Endothelial cell of umbilical vein (primary cell): ENCODE measurements at regions not wholly inside any gene's neighbourhood (a gene's known extent, or its start where the extent isn't known, plus 50 kb on each side); places are given as distances from the start of the nearest gene placed in this dataset.

ENCODE experiments used
- BruUV-seq: library from RNA; stranded (reverse); fragments of 400-500 nt; replicated peaks from 2 replicates; lab custom pipeline; 2021; lab: Mats Ljungman, UMichigan
- CTCF ChIA-PET: fragments of 300-600, 350-600 bp; sonication (Branson Sonifier 250); formaldehyde crosslinking; loops from one replicate; lab custom pipeline; 2021; ENCODE audit warnings: antibody characterized with exemption, inconsistent platforms; lab: Charles Lee
- POLR2A ChIA-PET: fragments of 300-600, 350-600 bp; sonication (Branson Sonifier 250); formaldehyde crosslinking; loops from one replicate; lab custom pipeline; 2021; ENCODE audit warnings: antibody characterized with exemption, inconsistent platforms; lab: Charles Lee
- DNase-seq: peaks from one replicate; pipeline ENCODE4 v3.0.0-alpha.2; 2011; ENCODE audit warnings: low read depth, low spot score
- FAIRE-seq: peaks from 2 replicates; lab custom pipeline; 2011; peaks lifted over from hg19 to GRCh38; lab: Jason Lieb, UNC
- H2AFZ ChIP-seq: 2 replicates; pipeline ENCODE4 v1.6.0; 2012; ENCODE audit warnings: low read depth, low read length, control low read depth, inconsistent platforms
- H3K27ac ChIP-seq: 2 replicates; pipeline ENCODE4 v1.5.1; 2011; ENCODE audit warnings: low read depth, mild to moderate bottlenecking, control low read depth, low read length, moderate library complexity; ENCODE audit not compliant: insufficient read depth
- H3K27me3 ChIP-seq, 2 experiments: 2 replicates each; pipeline versions ENCODE4 v1.6.0 to v1.6.1; 2011; ENCODE audit warnings: low read length in 2 of 2, mixed read lengths in 1 of 2; ENCODE audit not compliant: control insufficient read depth in 2 of 2, insufficient read depth in 2 of 2
- H3K36me3 ChIP-seq, 2 experiments: 2 replicates in 1 of 2; 3 replicates in 1 of 2; pipeline ENCODE4 v1.5.1; 2011; ENCODE audit warnings: low read length in 2 of 2, mild to moderate bottlenecking in 1 of 2, moderate library complexity in 1 of 2; ENCODE audit not compliant: control insufficient read depth in 2 of 2, insufficient read depth in 2 of 2; ENCODE audit errors: extremely low read depth in 1 of 2
- H3K4me1 ChIP-seq: 3 replicates; pipeline ENCODE4 v1.5.1; 2011; ENCODE audit warnings: mild to moderate bottlenecking, low read length; ENCODE audit not compliant: control insufficient read depth, insufficient read depth; ENCODE audit errors: extremely low read depth
- H3K4me2 ChIP-seq: 2 replicates; pipeline ENCODE4 v1.6.1; 2011; ENCODE audit warnings: low read length, control low read depth, mixed read lengths; ENCODE audit not compliant: insufficient read depth
- H3K4me3 ChIP-seq, 3 experiments: fragments of 200-600 bp in 1 of 3; sonication (generic), shearing (Covaris generic) in 1 of 3; replicated peaks in 1 of 3; 2 replicates each; pipeline ENCODE4 v1.5.1; 2011 to 2016; ENCODE audit warnings: control low read depth in 3 of 3, low read length in 3 of 3, mild to moderate bottlenecking in 2 of 3, inconsistent platforms in 1 of 3, low read depth in 1 of 3, moderate library complexity in 1 of 3; ENCODE audit not compliant: insufficient read depth in 1 of 3
- H3K79me2 ChIP-seq: 2 replicates; pipeline ENCODE4 v1.6.0; 2012; ENCODE audit warnings: low read length, inconsistent platforms; ENCODE audit not compliant: control insufficient read depth, insufficient read depth
- H3K9ac ChIP-seq: replicated peaks from 2 replicates; pipeline ENCODE3; 2011; ENCODE audit warnings: low read length, control low read depth; ENCODE audit not compliant: insufficient read depth; ENCODE audit errors: extremely low read depth
- H3K9me1 ChIP-seq: replicated peaks from 3 replicates; pipeline ENCODE4 v1.6.0; 2011; ENCODE audit warnings: mild to moderate bottlenecking, low read length; ENCODE audit not compliant: control insufficient read depth, insufficient read depth; ENCODE audit errors: extremely low read depth
- H3K9me3 ChIP-seq: replicated peaks from 2 replicates; pipeline ENCODE4 v1.5.1; 2012; ENCODE audit warnings: low read length, inconsistent platforms; ENCODE audit not compliant: control insufficient read depth, insufficient read depth
- H4K20me1 ChIP-seq: replicated peaks from 2 replicates; pipeline ENCODE3; 2011; ENCODE audit warnings: mild to moderate bottlenecking, low read length; ENCODE audit not compliant: control insufficient read depth, insufficient read depth; ENCODE audit errors: extremely low read depth
- CTCF ChIP-seq, 2 donors: IDR thresholded peaks; 1 replicate in 1 of 2; 2 replicates in 1 of 2; pipeline ENCODE4 v1.5.1; 2011; ENCODE audit warnings: low read length in 2 of 2, mild to moderate bottlenecking in 2 of 2, moderate library complexity in 2 of 2, control low read depth in 1 of 2, inconsistent platforms in 1 of 2, low read depth in 1 of 2; ENCODE audit not compliant: insufficient read depth in 1 of 2; ENCODE audit errors: extremely low read depth in 1 of 2
- EZH2 ChIP-seq: IDR thresholded peaks from 2 replicates; pipeline ENCODE4 v1.6.1; 2012; ENCODE audit warnings: borderline replicate concordance, low read depth, mild to moderate bottlenecking, moderate library complexity, low read length, inconsistent platforms; ENCODE audit not compliant: severe bottlenecking
- FOS ChIP-seq: IDR thresholded peaks from 2 replicates; pipeline ENCODE4 v1.6.1; 2011; ENCODE audit warnings: mild to moderate bottlenecking, low read length, moderate library complexity, borderline replicate concordance; ENCODE audit not compliant: insufficient read depth
- GATA2 ChIP-seq: IDR thresholded peaks from 2 replicates; pipeline ENCODE4 v1.7.0; 2011; ENCODE audit warnings: low read depth, mild to moderate bottlenecking, moderate library complexity, mixed read lengths, low read length; ENCODE audit not compliant: insufficient read length, insufficient read depth
- JUN ChIP-seq: IDR thresholded peaks from 2 replicates; pipeline ENCODE4 v1.6.1; 2011; ENCODE audit warnings: borderline replicate concordance, low read depth; ENCODE audit not compliant: insufficient read length, insufficient read depth
- MYC ChIP-seq: IDR thresholded peaks from one replicate; pipeline ENCODE4 v1.6.1; 2011; ENCODE audit warnings: mild to moderate bottlenecking, low read depth, low read length
- POLR2A ChIP-seq: IDR thresholded peaks from 2 replicates; pipeline ENCODE4 v1.6.1; 2012; ENCODE audit warnings: low read depth, mild to moderate bottlenecking, control low read depth, low read length
- POLR2AphosphoS5 ChIP-seq: IDR thresholded peaks from 2 replicates; pipeline ENCODE4 v1.6.1; 2012; ENCODE audit warnings: low read depth, mild to moderate bottlenecking, control low read depth, low read length, moderate library complexity; ENCODE audit not compliant: insufficient read depth
- dilution Hi-C: fragments of 300-500 bp; cut with MboI; formaldehyde crosslinking; loops from one replicate; pipeline ENCODE4 v1.15.0; 2019; ENCODE audit warnings: low sequenced_read_pairs; ENCODE audit not compliant: extremely low pct_ligation_motif_present
- intact Hi-C: fragments of 100-400 bp; cut with micrococcal nuclease; formaldehyde crosslinking; loops from one replicate; pipeline ENCODE4 v1.10.0; 2022

DNA sequence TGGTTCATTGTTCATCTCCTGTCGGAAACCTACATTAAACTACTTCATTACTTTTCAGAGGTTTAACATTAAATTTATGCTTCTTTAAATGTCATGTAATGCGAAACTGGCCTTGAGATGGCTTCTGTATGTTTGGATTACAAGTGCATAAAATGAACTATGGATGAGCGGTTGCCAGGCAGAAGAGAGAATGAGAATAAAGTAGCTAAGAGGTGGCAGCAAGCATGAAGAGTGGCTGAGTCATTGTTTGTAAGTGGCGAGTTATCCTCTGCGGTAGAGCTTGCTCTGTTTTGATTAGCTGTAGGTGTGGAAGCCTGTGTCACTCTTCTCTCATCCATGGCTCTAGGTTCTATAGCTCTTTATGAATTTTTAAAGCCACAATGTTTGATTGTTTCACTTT is 1139.6 kb upstream of the PCDH9 start:
- intact Hi-C loops = no loop called here
- H2AFZ ChIP-seq = no peak overlapping the region
- no peaks in the 10 kb centered on the region for H3K27me3 ChIP-seq
- ChIA-PET CTCF (interaction anchor here (1.5 kb wide), 1 partner anchor 15 kb away, joined by 3 read pairs; no protein-coding TSS in a partner anchor), POLR2A (no interaction called here)
- dilution Hi-C loops = no loop called here
- no peaks in the 10 kb centered on the region for H3K36me3 ChIP-seq
- no peak overlapping the region for H3K9ac ChIP-seq
- H4K20me1 ChIP-seq = no peaks in the 10 kb centered on the region
- H3K4me3 ChIP-seq = no peak overlapping the region
- H3K27ac ChIP-seq = no peak overlapping the region
- H3K79me2 ChIP-seq = no peaks in the 10 kb centered on the region
- H3K9me1 ChIP-seq = no peaks in the 10 kb centered on the region
- H3K4me1 ChIP-seq = no peaks in the 10 kb centered on the region
- no peak overlapping the region for H3K4me2 ChIP-seq
- H3K9me3 ChIP-seq = no peaks in the 10 kb centered on the region
- no peak for TF ChIP-seq JUN
- no peak for TF ChIP-seq POLR2A
- no peak for TF ChIP-seq GATA2
- no peak for TF ChIP-seq MYC
- TF ChIP-seq FOS = no peak
- no peak for TF ChIP-seq POLR2AphosphoS5
- no peak for TF ChIP-seq EZH2
- no peak for TF ChIP-seq CTCF (IDR thresholded peaks at IDR 0.05; ENCODE audit: extremely low read depth in 1 of 2, insufficient read depth in 1 of 2, low read depth in 1 of 2, low read length in 2 of 2)
- FAIRE-seq (no peak), DNase-seq (no peak)
- no TSS peak for BruUV-seq
